ENCODE measurements at regions not wholly inside any gene's neighbourhood (a gene's known extent, or its start where the extent isn't known, plus 50 kb on each side); places are given as distances from the start of the nearest gene placed in this dataset.

DNA sequence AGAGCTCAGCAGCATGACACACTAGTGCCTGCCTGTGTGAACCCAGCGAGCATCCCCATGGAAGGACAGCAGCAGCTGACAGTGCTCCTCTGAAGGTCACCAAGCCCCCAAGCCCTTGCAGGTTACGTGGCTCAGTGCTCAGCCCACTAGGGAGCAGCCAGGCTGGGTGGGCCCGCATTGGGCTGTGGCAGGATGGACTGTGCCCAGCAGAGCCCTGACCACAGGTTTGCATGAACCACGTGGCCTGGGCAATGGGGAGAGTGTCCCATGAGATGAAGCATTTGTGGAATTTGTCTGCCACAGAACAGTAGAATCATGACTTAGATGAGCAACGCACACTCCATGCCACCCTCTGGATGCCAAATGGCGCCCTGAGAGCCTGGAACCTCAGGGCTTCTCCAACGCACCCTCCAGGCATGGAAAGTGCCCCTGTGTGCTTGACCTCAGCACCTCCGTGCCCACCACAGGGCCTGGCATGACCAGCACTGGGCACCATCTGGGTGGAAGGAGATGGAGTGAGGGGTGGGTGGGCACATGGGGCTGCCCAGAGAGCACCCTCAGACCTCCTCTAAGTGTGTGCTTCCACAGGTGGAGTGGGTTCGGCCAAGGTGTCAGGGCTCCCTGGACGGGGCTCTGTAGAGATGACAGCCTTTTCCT is 216.1 kb upstream of the RAB6C start:
- DNase-seq (ENCODE audit: low read depth in 2 of 2): no peak

DNA sequence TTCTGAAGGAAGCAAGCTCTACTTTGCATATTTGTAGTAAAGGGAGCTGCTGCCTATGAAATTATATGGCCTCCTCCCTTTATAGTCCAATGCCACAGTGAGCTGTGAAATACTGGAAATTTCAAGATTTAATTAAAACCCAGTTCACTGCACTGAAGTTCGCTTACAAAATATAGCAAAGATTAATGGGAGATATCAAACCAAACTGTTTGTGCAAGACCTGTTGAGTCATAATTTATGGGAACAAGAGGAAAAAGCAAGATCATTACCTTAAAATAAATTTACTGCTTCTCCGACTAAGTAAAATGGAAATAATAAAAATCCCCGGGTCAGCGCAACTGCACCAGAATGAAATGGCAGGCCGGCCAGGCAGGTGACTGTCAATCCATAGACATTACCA is 215.5 kb upstream of the RAB6C start:
- no peak for DNase-seq (ENCODE audit: low read depth in 2 of 2)

DNA sequence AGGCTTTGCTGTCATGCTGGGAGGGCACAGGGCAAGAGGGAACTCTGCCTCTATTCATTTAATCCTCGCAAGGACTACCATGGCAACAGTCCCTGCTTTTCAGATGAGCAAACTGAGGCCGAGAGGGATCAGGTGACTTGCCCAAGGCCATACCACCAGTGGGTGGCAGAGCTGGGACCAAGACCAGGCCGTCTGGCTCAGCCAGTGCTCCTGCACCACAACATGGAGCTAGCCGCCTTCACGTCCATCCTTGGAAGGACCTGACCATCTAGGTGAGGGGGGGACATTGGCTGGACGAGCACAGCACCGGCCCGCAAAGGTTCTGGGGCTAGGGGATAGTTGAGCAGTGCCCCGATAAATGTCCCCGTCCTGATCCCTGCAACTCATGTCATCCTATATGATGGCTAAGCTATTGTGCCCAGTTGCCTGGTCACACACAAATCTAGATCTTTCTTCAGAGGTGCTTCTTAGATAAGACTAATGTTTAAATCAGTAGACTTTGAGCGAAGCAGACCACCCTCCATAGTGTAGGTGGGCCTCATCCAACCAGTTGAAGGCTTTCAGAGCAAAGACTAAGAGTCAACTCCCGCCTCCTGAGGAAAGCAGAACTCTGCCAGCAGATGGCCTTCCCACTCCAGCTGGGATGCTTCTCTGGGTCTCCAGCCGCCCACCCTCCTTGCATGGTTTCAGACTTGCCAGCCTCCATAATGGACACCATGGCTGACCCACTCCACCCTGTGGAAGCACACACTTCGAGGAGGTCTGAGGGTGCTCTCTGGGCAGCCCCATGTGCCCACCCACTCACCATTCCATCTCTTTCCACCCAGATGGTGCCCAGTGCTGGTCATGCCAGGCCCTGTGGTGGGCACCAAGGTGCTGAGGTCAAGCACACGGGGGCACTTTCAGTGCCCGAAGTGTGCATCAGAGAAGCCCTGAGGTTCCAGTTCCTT is 214.8 kb upstream of the RAB6C start:
- DNase-seq (ENCODE audit: low read depth in 2 of 2): no peak

DNA sequence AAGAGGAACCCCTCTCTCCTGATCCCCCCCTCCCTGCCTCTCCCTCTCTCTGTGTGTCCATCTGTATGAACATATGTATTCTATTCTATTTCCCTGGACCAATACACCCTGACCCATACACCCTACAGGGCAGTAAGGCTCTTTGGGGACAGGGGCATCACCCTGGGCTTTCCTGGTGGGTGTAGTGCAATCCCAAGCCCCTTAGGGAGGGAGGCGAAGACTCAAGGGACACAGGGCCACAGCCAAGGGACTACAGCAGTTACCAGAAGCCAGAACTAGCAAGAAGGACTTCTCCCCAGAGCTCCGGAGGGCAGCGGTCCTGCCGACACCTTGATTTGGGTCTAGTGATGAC is 214.2 kb upstream of the RAB6C start:
- DNase-seq (ENCODE audit: low read depth in 2 of 2): no peak

DNA sequence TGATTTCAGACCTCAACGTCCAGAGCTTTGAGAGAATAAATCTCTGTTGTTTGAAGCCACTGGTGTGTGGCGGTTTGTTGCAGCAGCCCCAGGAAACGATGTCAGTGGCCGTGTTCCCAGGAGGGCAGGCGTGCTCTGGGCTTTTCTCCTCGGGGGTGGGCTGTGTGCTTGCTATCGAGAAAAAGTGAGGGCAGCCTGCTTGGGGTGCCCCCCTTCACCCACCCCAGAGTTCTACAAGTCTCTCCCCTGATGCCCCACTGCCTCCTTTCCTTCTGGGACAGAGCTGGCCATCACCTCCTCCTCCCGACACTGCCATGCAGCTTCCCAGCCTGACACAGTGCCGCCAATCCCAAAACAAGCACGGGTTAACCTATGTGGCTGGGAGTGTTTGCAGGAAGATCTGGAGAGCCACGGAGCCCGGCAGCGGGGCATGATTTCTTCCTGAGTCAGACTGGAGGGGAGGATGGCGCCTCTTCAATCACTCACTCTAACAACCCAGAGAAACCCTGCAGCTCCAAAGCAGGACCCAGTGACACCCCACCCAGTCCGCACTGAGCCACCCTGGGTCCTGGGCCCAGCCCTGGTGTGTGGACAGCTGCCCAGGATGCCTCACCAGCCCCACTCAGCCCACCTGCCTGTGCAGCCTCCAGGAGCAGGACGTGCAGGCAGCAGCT is 213.7 kb upstream of the RAB6C start:
- DNase-seq (ENCODE audit: low read depth in 2 of 2): no peak

DNA sequence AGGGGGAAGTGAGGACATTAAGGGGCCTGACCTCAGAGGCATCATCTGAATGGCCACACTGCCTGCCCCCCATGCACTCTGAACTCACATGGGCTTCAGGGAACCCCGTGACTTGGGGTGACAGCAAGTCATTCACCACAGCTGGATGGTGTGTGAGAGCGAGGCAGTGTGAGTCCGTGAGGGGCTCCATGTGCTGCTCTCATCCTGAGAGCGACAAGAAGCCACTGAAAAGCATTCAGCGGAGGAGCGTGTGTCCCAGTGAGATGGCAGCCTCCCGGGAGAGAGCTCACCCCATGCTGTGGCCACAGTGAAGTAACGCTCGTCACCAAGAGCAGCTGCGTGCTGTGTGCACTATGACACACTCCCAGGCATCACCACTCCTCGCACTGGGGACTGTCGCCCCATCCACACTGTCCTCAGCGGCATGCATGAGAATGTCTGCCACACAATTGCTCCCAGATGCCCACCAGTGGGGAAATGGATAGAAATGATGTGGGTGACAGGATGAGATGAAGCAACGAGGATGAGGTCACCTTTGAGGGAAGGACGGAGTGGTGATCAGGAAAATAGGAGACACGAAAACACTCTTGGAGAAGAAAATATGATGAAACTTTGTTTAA is 213.0 kb upstream of the RAB6C start:
- no peak for DNase-seq (ENCODE audit: low read depth in 2 of 2)

DNA sequence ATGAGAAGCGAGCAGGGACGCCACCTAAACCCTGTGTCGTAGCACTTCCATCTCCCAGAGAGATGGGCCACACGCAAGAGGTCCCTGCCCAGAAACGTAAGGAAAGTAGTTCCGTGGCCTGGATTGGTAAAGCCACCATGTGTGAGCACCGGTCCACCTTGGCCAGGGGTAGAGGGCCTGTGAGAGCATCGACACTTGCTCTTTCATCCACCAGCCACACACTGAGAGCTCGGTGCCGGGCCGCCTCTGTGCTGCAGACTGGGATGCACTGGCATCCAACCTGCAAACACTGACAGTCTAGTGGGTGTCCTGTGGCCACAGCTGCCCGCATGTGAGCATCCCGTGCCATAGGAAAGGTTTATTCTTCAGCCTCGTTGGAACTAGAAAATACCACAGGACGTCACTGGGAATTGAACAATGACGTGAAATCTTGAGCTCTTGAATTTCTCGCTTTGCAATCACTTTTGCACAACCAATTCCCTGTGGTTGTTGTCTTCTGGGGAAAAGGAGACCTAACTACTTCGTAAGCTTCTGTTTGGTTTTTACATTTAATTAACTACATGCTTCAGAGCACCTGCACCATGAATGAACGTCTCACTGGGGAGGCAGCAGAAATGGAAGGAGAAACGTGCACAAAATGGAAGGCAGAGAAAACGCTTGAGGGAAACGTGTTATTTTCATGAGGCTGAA is 212.0 kb upstream of the RAB6C start:
- DNase-seq (ENCODE audit: low read depth in 2 of 2): no peak

DNA sequence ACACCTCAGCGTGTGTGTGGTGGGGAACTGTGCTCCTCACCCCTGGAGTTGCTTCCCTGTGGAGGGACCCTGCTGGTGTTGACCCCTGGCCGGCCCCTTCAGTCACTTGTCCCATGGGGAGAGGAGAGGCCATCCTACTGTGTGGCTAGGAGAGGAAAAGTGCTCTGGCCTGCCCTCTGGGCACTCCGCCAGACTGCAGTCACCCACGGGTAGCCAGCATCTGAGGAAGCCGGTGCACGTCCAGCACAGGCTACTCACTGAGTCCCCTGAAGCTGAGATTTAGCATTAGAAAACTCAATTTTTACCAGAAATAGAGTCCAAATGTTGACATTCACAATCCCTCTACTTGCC is 211.5 kb upstream of the RAB6C start:
- DNase-seq (ENCODE audit: low read depth in 2 of 2): no peak

DNA sequence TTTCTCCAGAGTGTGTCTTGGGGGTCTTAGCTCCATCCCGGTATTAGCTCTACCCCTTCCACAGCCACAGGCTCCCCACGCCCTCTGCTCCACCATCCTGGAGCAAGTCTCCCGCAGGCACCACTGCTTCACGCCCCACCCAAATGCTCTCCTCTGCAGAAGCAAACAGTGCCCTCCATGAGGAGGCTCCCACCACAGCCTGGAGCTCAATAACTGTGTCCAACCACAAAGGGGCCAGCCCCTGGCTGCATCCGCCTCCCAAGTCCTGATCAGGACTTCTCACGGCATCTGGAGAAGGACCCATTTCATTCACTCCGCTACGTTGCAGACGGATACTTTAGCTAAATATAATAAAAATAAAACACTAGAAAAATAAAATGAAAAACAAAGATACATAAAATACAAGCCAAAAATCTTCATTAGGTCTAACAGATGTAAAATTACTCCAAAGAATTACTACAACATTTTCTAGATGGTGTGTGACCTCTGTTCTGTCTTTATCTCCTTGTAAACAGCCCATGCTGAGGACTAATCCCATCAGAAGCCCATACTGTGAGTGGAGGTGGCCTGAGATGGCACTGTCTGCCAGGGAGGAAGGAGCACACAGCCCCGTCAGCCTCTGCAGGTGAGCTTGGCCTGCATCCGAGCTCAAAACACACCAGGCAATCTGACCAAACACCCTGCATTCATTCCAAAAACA is 210.8 kb upstream of the RAB6C start:
- no peak for DNase-seq (ENCODE audit: low read depth in 2 of 2)

DNA sequence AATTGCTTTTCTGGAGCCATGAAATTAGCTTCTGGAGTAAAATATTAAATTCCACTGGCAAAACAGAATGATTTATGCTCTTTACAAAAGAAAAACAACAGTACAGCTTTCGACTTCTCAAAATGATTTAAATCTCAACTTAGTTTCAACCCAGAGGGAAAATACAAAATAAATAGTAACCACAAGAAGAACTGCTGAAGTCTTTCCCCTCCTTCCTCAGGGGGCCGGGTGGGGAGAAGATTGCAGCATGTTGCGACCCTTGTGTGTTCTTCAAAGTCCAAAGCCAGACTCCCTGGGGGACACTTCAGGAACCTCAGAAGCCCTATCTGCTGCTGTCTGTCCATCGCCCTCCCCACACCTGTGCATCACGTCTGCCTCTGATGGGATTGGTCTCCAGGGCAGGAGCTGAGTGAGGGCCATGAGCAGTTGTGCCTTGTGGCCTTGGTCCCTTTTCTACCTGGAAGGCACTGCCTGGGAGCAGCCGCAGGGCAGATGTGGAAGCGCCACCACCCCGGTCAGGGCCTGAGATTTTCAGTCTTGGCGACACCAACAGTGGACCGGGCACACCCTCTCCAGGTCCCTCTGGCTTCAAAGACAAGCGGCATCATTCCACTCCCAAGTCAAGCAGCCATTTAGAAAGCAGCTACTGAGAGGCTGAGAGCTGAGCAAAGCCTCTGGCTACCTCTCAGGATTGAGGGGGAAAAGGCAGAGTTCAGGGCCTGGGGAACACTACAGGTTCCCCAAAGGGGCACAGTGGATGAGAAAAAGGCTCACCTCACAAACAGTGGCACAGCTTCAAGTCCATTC is 210.1 kb upstream of the RAB6C start:
- DNase-seq (ENCODE audit: low read depth in 2 of 2): no peak

DNA sequence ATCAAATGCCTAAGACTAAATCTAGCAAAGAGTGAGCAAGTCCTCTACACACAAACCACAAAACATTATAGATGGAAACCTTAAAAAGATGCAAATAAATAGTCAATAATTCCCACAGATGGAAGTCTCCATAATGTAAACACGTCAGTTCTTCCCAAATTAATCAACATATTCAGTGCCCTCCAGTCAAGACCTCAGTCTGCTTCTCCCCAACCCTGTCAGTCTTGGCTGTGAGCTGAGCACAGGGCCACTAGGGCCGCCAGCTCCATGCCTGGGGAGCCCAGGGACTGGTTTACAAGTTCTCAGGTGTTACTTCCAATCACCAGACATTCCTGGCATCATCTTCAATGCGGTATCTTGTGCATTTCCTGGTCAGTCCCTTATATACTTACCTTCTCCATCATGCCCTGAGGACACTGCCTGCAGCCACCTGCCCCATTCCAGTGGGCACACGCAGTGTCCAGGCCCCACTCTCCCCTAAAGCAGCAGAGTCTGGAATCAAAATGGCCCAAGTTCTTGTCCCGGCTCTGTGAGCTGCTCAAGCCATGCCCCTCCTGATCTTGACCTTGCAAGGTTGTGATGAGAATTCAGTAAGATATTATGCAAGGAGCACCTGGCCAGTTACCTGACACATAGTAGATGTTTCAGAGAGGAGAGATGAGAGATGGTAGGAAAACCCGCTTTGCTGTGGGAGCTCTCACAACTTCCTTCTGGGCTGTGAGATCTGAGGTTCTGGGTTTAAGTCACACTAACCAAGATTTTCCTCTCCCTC is 207.9 kb upstream of the RAB6C start:
- no peak for DNase-seq (ENCODE audit: low read depth in 2 of 2)

DNA sequence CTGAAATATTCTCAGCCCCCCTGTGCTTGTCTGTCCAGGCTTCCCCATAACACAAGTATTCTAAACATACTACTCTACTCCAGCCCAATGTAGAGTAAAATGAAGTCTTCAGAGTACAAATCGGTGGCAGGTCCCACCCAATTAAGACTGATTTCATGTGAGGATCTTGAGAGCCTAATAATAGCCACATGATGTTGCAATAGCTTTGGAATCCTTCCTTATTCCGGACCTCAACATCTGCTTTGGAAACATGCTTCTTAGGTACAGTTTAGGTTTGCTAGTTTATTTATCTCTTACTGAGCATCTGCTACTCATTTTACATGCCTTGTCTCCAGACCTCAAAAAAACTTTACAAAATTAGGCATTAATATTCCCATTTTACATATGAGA is 207.3 kb upstream of the RAB6C start:
- DNase-seq (ENCODE audit: low read depth in 2 of 2): no peak

DNA sequence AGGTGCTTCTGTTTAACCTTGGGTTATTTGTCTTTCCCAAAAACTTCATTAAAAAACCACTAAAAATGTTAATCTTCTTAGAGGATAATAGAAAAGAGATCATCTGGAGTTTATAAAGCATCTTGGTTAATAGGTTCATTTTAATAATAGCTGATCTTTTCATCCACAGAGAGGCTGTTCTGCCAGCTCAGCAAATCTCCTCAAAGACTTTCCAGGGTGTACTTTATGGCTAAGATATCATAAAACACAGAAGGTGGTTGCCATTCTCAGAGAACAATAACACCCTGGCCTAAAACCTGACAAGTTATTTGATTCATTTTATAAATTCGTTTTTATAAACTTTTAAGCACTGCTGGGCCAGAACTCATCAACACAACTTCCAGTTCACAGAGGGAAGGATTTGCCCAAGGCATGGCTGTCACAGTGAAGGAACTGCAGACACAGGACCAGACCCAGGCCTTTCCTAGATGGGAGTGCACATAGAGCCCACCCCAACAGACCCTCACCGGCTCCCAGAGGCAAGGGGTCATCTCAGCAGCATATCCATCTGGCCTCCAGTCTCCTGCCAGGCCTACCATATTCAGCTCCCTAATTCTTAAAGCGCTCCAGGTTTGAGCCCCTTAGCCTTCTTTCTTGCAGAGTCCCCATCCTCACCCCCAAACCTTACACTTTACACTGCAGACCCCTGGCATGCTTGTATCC is 203.4 kb upstream of the RAB6C start:
- no peak for DNase-seq (ENCODE audit: low read depth in 2 of 2)

DNA sequence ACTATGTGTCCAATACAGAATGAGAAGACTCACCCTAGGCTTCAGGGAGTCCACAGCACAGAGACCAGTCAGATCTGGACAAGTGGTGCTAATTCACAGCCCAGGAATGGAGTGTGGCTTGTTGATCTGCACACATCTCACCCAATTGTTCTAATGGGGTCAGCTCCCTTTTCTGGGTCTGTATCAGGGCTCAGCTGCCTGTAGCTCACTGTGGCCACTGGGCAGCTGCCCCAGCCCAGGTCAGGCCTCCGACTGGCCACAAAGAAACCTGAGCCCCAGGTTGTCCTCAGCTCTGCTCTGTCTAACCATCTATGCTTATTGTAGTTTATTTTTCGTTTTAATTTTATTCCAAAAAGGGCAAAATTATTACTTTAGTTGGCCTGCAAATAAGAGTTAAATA is 202.3 kb upstream of the RAB6C start:
- no peak for DNase-seq (ENCODE audit: low read depth in 2 of 2)

DNA sequence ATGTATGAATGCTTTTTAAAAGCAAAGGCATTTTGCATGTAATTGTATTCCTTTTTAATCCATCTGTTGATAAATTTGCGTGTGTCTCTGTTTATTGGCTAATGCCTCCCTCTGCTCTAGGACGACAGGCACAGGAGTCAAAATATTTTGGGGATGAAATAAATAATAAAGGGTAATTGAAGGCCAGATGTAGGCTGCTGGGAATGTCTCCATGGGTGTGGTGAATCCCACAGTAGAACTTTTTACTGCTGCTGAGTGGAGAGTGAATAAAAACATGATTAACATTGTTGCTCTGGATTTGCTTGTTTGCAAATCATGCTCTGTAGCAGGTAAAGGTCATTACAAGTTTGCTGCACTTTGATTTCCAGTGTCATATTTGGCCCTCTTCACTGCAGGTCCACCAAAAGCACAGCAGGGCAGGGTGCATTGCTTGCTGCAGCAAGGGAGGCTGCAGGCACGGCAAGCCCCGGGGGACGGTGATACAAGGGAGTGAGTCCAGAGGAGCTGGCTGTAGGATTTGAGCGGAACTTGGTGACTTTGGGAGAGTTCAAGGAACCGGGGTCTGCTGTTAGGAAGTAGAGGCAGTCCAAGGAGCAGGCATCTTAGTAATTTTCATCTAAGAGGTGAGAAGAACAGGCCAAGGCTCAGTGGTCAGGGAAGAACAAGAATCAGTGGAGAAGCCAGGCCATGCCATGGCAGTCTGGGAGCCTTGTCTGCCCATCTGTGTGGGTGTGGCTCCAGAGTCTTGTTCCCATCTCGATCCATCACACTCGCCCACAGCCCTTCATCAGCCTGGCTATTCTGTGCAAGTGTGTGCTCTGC is 201.5 kb upstream of the RAB6C start:
- DNase-seq (ENCODE audit: low read depth in 2 of 2): no peak

DNA sequence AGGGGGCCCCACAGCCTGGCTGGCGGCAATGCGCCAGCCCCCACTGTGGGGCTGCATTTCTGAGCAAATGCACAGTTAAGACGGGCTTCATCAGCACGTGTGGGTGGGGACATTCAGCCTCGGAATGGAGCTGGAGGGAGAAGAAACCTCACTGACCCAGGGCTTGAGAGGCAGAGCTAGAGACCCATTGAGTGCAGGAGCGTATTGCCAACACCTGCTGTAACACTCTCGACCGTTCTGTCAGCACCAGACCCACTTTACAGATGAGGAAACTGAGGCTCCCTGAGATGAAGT is 200.9 kb upstream of the RAB6C start:
- no peak for DNase-seq (ENCODE audit: low read depth in 2 of 2)

DNA sequence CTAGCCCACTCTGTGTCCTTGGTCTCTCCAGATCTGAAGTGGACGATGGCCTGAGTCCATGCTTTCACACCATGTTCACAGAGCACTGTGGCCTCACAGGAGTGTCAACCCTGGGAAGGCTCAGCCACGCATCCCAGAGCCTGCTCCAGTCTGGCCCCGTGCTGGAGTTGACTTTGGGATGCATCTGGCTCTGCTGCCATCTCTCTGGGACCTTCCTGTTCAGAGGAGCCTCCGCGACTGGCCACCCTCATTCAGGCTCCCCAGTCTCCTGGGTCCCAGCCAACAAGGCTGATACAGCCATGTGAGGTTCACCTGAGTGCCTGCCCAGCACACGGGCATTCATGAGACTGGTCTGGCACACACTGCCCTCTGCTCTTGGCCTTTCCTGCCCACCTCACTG is 199.7 kb upstream of the RAB6C start:
- no peak for DNase-seq (ENCODE audit: low read depth in 2 of 2)

All from stimulated activated CD8-positive, alpha-beta memory T cell treated with anti-CD3 and anti-CD28 coated beads, Interleukin-2, amount 100 ng/mL, for 1 hour (primary cell).